NCI-H524 treated with DMSO at 0.1 percent for 48 hours (cell line): ENCODE measurements at regions not wholly inside any gene's neighbourhood (a gene's known extent, or its start where the extent isn't known, plus 50 kb on each side); places are given as distances from the start of the nearest gene placed in this dataset.

ENCODE experiments used
- DNase-seq: peaks from one replicate; lab custom pipeline; 2025; lab: John Stamatoyannopoulos, UW

DNA sequence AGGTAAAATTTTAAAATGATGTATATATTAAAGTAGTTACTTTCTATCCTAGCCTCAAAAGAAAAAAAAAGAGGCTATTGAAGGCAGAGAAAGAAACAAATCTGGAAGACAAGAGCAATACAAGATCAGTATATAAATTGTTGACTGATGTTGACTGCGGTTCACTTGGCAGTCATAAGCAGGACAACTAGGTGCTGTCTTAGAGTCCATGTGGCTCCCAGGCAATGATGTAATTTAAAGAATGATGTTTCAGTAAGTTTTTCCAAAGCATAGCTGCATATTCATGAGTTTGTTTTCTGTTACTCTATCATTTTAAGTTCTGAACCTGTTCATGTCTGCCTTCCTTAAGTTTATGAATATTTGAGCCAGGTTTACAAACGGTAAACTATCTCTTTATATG, 630.2 kb downstream of the FAT4 start:
- no peak for DNase-seq

DNA sequence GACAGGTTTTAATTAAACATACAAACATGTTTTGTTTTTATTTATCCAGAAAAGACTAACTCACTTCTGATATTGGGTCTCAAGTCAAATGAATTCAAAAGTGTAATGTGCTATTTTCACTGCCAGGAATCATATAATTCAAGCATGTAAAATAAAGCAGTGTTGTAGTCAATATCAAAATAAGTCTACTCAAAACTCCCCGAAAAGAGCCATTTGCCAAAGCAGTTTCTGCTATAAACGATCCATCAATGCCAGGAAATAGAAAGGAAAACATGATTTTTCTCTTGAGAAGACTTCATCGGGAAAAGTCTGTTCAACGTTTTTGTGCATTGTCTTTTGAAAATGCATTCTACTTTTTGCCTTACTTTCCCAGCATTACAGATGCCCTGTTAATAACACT, 633.3 kb downstream of the FAT4 start:
- DNase-seq = no peak

DNA sequence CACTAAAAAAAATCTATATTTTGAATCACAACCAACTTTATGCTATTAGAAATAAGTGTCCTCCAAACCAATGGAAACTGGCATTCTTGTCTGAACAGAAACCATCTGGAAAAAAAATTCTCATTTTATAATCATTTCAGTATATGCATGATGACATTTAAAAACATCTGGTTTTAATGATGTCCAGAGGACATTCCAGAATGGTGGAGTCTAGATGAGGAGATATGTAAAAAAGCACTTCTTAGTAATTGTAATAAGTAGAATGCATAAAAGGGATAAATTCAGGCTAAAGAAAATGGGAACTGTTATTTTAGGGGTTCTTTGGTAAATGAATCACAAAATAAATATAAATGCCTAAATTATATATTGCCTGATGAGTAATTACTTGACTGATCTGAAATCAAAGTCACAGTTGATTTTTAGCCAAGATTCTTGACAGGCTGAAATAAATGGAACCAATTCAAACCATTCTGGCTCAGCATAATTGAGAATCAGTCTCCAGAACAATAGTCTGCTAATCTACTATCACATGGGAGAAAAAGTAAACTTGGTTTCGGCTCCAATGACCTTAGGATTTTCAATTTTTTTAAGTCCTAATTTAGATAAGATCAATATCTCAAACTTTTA, 636.6 kb downstream of the FAT4 start:
- no peak for DNase-seq

DNA sequence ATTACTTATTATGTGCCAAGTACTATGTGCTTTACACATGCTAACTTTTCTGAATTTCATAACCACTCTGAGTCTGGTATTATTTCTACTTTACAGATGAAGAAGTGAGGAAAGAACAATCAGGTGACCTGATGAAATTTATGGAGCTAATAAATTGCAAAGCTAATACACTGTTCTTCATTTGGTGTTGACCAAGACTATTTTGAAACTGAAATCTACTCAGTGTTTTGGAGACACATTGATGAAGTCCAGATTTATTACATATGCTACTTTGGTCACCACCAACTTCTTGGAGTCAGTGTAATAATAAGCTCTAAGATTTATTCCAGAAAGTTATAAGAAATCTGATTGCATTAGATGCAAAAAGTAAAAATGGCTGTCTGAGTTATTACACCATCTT, 637.9 kb downstream of the FAT4 start:
- DNase-seq = no peak

DNA sequence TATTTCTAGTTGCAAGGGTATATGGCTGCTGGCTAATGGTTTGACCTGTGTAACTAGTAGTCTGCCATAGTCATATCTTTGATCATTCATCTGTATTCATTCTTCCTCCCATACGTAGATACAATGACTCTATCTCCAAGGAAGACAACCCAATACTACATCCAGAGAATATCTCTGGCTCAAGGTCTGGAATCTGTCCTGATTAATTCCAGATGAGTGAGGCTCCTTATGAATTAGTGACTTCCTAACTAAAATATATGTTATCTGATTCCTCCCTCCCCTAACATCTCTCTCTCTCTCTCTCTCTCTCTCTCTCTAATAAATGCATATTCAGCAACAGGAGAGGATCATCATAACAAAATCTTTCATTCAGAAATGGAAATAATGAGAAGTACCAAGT, 641.5 kb downstream of the FAT4 start:
- no peak for DNase-seq

DNA sequence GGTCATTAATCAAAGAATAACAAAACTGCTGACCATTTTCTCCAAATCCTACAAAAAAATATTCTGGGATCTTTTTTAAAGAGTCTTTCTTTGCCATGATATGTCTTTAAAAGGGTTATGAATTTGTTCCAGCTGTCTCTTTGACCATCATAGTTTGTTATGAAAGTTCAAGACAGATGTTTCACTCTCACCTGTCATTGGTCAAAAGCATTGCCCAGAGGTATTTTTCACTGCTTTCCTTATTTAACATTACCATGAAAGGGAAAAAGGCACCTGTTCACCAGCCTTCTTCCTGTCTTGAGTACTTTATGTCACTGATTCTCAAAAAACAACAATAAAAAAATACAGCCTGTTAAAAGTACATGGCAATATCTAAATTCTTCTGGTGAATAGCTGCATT, 643.8 kb downstream of the FAT4 start:
- no peak for DNase-seq

DNA sequence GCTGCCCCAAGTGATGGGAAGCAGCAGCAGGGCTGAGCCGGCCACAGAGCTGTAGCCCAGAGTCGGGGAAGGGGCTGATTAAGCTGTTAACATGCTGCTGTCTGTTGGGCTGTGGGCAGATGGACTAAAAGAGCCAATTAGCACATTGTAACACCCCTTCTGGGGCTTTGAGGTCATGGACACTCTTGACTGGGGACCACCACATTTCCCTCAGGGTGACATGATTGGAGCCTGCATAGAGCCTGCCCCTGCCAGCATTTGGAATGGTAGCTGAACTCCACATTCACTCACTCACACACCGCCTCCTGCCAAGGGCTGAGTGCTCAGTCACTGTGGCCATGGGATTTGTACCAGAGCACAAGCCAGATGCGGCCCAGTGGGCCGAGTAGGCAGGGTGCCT, 646.9 kb downstream of the FAT4 start:
- DNase-seq = no peak

DNA sequence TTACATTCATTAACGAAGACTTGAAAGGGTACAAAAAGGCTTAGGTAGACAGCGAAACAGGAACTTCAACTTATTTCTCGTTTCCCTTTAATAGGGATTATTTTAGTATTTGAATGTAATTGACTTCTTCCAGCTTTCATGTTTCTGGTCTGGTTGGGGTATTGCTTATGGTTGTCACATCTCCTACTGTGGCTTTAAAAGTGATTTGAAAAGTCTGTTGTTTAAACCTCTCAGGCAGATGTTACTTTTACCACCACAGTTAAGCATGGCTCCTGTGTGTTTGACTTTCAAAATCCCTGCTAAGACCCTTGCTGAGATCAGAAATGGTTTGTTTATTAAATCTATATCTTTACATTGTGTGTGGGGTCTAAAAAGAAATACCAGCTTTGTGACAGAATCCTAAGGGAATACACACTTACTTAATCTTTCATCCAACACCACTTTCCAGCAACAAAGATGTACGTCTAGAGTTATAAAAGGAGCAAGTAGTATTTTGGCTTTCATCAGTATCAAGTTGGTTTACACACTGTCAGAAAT, 661.2 kb downstream of the FAT4 start:
- no peak for DNase-seq

DNA sequence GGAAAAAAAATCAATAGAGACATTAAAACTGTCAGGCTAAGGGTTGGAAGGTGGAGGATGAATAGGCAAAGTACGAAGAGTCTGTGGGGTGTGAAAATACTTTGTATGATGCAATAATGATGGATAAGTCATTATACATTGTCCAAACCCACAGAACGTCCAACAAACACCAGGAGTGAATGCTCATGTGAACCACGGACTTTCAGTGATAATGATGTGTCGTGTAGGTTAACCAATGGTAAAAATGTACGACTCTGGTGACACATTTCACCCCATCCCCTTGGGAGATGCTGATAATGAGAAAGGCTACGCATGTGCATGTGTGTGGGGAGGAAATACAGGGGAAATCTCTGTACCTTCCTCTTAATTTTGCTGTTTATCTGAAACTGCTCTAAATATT, 665.2 kb downstream of the FAT4 start:
- no peak for DNase-seq

DNA sequence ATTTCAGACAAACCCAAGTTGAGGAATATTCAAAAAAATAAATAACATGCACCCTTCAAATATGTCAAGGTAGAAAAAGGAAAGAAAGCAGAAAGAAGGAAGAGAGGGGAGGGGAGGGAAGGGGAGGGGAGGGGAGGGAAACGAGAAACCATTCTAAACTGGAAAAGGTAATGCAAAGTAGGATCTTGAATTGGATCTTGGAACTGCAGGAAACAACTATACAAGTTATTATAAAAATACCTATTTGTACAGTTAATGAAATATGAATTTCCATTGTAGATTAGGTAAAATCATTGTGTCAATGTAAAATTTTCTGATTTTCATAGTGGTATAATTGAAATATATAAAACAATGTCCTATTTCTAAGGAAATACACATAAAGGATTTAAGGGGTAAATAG, 668.4 kb downstream of the FAT4 start:
- DNase-seq = no peak

DNA sequence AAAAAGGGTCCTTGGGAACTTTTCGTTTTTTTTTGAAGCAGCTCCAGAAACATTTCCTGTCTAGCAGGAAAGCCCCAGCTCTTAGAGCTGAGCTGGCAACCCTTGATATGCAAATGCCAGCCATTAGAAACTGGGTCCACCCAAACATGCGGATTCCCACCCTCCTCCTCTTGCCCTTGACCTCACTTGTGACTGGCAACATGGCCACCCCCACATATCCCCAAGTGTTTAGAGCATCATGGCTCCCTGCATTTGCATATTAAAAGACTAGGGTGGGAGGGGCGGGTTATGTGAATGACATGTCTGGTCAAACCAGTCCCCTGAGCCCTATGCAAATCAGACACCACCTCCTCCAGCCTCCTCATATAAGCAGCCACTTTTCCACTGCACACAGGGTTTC, 671.1 kb downstream of the FAT4 start:
- DNase-seq = no peak

DNA sequence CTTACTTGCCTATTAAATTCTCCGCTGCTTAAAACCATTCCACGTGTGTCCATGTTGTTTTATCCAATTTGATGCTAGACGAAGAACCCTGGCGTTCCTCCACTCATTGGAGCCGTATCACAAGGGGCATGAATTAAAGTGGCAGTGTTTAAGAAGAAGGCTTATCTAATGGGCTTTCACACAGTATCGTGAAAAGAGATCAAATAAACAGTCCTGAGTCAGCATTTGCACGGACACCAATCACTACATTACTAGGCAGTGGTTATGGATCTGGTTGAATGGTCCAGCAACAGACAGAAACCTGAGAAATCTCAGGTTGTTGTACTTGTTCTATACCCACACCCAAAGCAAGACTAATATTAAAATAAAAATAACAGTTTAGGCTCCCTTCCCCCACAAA, 671.6 kb downstream of the FAT4 start:
- no peak for DNase-seq

DNA sequence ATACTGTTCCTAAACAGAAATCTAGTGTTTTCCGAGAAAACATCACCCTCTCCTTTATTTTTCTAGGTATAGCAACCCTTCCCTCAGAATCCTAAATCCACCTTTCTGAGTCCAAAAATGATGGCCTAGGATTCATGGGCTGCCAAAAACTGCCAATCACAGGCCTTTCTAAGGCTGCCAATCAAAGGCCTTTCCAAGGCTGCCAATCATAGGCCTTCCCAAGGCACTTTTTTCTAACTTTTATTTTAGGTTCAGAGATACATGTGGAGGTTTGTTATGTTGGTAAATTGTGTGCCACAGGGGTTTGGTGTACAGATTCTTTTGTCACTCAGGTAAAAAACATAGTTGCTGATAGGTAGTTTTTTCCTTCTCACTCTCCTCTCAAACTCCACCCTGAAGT, 673.7 kb downstream of the FAT4 start:
- no peak for DNase-seq

DNA sequence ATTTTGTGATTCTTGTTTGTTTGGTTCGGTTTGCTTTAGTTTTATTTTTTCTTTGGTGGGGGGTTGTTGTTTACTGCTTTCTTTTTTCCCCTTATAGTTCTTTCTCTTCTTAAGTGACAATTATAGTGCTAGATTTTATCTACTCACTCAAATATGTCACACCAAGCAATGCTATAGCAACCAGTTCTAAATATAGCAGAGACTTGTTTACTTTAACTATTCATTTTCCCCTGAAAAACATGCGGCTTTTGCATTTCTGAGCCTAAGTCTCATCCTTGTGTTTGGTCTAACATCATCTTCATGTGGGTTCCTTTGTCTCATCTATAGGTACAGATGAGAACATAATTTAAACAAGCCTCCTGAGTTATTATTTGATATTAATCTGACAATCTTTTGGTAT, 676.6 kb downstream of the FAT4 start:
- DNase-seq = no peak

DNA sequence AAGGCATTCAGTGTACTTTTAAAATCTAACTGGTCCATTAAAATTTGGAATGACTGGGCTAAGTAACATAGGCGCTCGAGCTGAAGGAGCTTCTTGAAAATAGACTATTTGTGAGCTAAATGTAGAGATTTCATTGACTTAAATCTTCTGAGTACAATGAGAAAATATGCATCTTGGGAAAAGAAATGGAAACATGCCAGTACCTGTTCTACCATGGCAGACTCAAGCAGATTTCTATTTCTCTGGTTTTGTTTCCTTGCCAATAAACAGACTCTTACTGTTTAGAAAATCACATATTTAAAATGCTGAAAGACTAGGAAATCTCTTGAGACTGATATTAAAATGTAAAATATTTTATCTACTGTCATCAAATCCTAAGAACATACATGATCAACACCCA, 678.1 kb downstream of the FAT4 start:
- DNase-seq = no peak

DNA sequence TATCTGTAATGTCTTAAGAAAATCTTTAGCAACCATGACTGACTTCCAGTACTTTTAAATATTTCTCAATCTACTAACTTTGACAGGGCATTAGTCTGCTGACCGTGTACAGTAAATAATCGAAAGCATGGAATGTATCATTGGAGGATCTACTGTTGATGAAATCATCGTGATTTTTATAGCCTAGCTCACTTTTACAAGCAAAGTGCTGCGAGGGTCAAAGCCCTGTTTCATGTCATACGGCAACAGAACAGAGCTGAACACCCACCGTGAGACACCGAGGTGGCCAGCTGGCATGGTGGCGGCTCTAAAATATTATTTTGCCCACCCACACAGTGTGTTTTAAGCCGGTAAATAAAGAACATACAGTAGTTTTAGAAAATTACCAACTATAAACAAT, 679.3 kb downstream of the FAT4 start:
- no peak for DNase-seq

DNA sequence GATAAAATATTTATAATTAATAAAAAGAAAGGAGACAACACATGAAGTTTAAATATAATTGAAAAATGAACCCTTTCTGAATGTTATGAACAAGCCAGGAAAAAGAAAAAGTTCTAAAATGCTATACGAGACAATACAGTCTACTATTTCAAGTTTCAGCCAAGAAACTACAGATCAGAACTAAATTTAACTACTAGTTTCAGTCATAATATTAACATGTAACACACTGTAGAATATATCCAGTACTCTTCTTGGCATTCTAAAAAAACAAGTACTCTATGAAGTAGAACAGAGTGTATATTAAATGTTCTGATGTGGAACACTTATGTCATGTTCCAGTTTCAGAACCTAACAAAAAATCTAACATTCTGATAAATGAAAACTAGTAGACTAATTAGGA, 679.7 kb downstream of the FAT4 start:
- no peak for DNase-seq

DNA sequence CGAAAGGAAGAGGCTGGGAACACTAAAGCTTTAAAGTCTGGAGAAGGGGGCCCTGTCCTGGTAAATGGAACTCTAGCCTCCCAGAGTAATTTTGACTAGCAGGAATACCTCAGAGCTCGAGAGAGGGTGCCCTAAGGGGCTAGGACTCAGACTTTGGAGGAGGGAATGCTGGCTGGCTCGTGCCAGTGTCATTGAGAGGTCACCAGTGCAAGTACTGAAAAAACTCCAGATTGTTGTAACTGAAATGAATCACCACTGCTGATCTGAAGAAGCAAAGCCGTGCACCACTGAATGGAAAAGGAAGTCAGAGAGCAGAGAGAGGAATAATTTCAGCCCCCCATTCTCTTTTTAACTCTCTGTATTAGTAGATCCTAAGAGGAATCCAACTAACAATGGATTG, 690.2 kb downstream of the FAT4 start:
- no peak for DNase-seq

DNA sequence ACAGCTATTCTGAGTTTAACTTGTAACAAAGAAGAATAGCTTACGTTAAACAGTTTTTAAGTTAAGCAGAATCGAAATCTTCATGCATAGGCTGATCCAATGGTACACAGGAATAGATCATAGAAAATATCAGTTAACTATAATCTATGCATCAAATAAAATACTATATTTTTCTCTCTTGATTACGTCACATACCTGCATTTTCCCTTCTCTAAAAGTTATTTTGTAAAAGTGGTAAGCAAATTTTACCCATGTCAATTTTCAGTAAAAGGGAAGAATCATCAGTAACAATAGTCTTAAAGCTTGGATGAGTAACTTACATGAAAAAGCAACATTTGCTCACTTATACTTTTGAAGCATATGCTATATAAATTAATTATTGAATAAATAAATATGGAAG, 692.4 kb downstream of the FAT4 start:
- no peak for DNase-seq

DNA sequence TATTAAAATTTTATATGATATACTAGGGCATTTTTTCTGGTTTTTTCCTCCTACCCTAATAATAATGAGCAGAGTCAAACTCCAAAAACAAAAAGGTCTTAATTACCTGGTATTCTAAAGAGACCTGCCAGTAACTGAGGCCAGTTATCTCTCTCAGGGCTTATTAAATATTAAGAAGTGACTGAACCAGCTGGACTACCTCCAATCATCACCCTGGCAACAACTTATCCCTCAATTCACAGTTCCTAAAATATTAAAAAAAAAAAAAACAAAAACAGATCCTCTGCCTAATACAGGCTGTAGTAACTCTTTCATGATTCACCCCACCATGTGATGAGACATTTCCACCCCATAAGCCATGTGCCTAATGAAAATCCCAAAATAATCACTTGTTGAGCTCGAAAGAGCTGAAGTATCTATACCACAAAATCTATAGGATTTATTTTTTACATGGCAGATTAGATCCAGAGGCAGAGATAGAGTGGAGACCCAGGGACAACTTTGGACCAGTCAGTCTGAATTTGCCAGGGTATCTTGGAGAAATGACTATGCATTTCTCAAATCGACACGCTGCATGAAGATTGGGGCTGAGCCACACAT, 698.0 kb downstream of the FAT4 start:
- no peak for DNase-seq

DNA sequence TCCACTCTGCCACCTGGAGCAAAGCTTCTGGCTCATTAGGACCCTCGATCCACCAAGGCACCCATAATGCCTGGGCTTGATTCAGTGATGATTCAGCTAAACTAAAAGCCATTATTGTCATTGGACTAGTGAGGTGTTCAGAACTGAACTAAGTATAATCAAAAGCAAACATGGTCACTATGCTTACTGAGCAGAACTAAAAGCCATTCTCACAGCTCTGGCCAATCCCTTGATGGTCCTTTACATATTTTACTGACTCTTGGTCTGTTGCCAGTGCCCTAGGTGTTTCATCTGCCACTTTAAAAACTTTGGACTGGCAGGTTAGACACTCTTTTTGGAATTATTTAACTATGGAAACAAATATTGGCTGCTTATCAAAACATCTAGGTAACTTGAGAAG, 703.5 kb downstream of the FAT4 start:
- no peak for DNase-seq

DNA sequence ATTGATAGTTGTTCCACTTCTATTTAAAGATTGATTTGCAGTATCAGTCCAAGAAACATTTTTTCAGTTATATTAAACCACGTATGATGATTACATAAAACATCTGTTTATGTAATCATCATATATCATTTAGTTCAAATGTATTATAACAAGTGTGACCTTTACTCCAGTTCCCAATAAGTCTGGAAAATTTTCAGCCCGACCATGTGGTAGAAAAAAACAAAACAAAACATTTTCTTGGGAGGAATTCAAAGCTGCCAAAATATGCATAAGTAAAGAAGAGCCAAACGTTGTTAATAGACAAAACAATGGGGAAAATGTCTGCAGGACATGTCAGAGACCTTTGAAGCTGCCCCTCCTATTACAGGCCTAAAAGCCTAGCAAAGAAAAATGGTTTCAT, 709.1 kb downstream of the FAT4 start:
- DNase-seq = no peak

DNA sequence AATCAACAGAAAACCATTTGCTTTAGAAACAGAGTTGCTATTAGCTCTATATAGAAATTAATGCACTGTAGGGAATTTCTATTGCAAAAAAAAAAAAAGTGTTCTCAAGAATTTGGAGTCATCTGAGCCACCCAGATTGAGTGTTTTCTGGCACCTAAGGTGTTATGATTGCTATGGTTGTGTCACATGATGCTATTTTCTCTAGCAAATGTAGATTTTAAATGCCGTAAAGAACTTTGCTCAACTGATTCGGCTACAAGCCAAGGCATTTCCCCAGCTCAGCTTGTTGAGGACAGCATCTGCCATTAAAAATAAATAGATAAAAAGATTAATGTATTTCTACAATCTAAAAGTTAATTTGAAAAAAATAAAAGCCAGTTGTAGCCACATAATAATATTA, 712.8 kb downstream of the FAT4 start:
- no peak for DNase-seq

DNA sequence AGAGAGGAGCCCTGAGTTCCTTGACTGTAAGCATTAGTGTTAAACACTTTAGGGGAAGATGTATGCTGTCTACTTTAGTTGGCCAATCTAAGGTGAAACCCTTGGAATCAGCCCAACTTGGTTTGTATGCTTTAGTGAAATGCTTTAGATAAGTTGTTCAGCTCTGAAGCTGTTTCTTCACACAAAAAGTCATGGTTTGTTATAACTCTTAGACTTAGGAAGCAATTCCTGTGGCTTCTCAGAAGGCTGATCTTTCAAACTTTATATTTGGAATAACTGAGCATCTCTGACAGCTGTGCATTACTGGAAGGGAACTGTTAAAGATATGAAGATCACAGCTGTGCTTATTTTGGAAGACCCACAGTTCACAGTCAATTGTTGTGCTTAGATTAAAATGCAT, 714.1 kb downstream of the FAT4 start:
- no peak for DNase-seq
